SU-DHL-6 (cell line): ENCODE measurements at regions not wholly inside any gene's neighbourhood (a gene's known extent, or its start where the extent isn't known, plus 50 kb on each side); places are given as distances from the start of the nearest gene placed in this dataset.

ENCODE experiments used
- H2AFZ ChIP-seq: fragments of 200-600 bp; sonication (generic); 2 replicates; pipeline ENCODE4 v1.6.1; 2014; ENCODE audit warnings: low read depth, mild to moderate bottlenecking, moderate library complexity, mixed read lengths, antibody characterized with exemption, low read length; ENCODE audit not compliant: severe bottlenecking
- H3F3A ChIP-seq: fragments of 200-600 bp; shearing (Covaris generic); 2 replicates; pipeline ENCODE4 v1.6.0; 2016; ENCODE audit warnings: antibody characterized with exemption, mild to moderate bottlenecking; ENCODE audit not compliant: insufficient read depth
- H3K27ac ChIP-seq: fragments of 200-600 bp; sonication (generic); 2 replicates; pipeline ENCODE4 v1.5.1; 2016; ENCODE audit warnings: low read depth, mild to moderate bottlenecking, low read length, moderate library complexity, mixed read lengths
- H3K27me3 ChIP-seq: fragments of 200-600 bp; sonication (generic), shearing (Covaris generic); 2 replicates; pipeline ENCODE4 v1.6.0; 2014; ENCODE audit warnings: mild to moderate bottlenecking, low read length
- H3K36me3 ChIP-seq: fragments of 200-600 bp; sonication (generic); 2 replicates; pipeline ENCODE4 v1.6.1; 2014; ENCODE audit warnings: mild to moderate bottlenecking, low read length, mixed read lengths
- H3K4me2 ChIP-seq: fragments of 300-600, 200-600 bp; shearing (Covaris generic), sonication (generic); 2 replicates; pipeline ENCODE4 v1.6.0; 2014; ENCODE audit warnings: low read length, low read depth, mild to moderate bottlenecking; ENCODE audit not compliant: poor library complexity, severe bottlenecking
- H3K4me3 ChIP-seq: fragments of 200-600 bp; sonication (generic); 2 replicates; pipeline ENCODE4 v1.5.1; 2014; ENCODE audit warnings: antibody characterized with exemption, low read length, mild to moderate bottlenecking, mixed read lengths; ENCODE audit not compliant: insufficient read depth, poor library complexity, severe bottlenecking
- H3K79me2 ChIP-seq: fragments of 200-600 bp; sonication (generic); 2 replicates; pipeline ENCODE4 v1.6.1; 2014; ENCODE audit warnings: mild to moderate bottlenecking, low read length, moderate library complexity; ENCODE audit not compliant: insufficient read depth
- H3K9ac ChIP-seq: fragments of 200-600 bp; sonication (generic); 2 replicates; pipeline ENCODE4 v1.7.0; 2014; ENCODE audit warnings: mild to moderate bottlenecking, low read length
- H3K9me2 ChIP-seq: fragments of 200-600 bp; sonication (generic); replicated peaks from 2 replicates; pipeline ENCODE4 v1.6.1; 2014; ENCODE audit warnings: low read length; ENCODE audit not compliant: insufficient read depth
- H3K9me3 ChIP-seq: fragments of 200-600 bp; sonication (generic); 2 replicates; pipeline ENCODE4 v1.6.1; 2014; ENCODE audit warnings: low read length, mixed read lengths; ENCODE audit not compliant: insufficient read depth
- H4K20me1 ChIP-seq: fragments of 200-600 bp; sonication (generic); 2 replicates; pipeline ENCODE4 v1.6.1; 2014; ENCODE audit warnings: low read depth, mild to moderate bottlenecking, antibody characterized with exemption, low read length, moderate library complexity, mixed read lengths
- CTCF ChIP-seq: fragments of 200-600 bp; sonication (generic); IDR thresholded peaks from one replicate; pipeline ENCODE4 v1.5.1; 2017; ENCODE audit warnings: antibody characterized with exemption, mild to moderate bottlenecking, low read length, moderate library complexity; ENCODE audit not compliant: insufficient read depth, poor library complexity, severe bottlenecking
- EZH2phosphoT487 ChIP-seq: fragments of 200-600 bp; sonication (generic), shearing (Covaris generic); conservative IDR thresholded peaks from 2 replicates; pipeline ENCODE4 v1.6.1; 2018; ENCODE audit warnings: mild to moderate bottlenecking, antibody characterized with exemption, low read length, moderate library complexity, mixed read lengths

GRCh38 chr2:160783474-160783873 is 289.9 kb upstream of the RBMS1 start:
- Histone ChIP-seq H3K36me3 (no peaks in the 10 kb centered on the region), H3F3A (no peaks in the 10 kb centered on the region), H3K9ac (no peak overlapping the region), H3K27me3 (no peaks in the 10 kb centered on the region), H3K9me3 (no peaks in the 10 kb centered on the region), H3K27ac (no peak overlapping the region), H2AFZ (no peak overlapping the region), H3K4me2 (no peak overlapping the region), H3K9me2 (no peaks in the 10 kb centered on the region), H3K79me2 (no peaks in the 10 kb centered on the region), H4K20me1 (no peaks in the 10 kb centered on the region), H3K4me3 (no peak overlapping the region)
- no peak for TF ChIP-seq CTCF
- TF ChIP-seq EZH2phosphoT487 = no peak

GRCh38 chr2:160784034-160784433 is 290.4 kb upstream of the RBMS1 start:
- no peaks in the 10 kb centered on the region for H4K20me1 ChIP-seq
- no peaks in the 10 kb centered on the region for H3K36me3 ChIP-seq
- H3K9ac ChIP-seq = no peak overlapping the region
- H3K27me3 ChIP-seq = no peaks in the 10 kb centered on the region
- TF ChIP-seq EZH2phosphoT487 (no peak), CTCF (no peak)
- no peaks in the 10 kb centered on the region for H3K9me3 ChIP-seq
- no peaks in the 10 kb centered on the region for H3K79me2 ChIP-seq
- no peaks in the 10 kb centered on the region for H3F3A ChIP-seq
- H3K4me3 ChIP-seq = no peak overlapping the region
- no peak overlapping the region for H2AFZ ChIP-seq
- no peaks in the 10 kb centered on the region for H3K9me2 ChIP-seq
- no peak overlapping the region for H3K27ac ChIP-seq
- H3K4me2 ChIP-seq = no peak overlapping the region

GRCh38 chr2:160790738-160791137 is 297.1 kb upstream of the RBMS1 start:
- TF ChIP-seq EZH2phosphoT487 = no peak
- TF ChIP-seq CTCF = no peak
- H3K4me2 ChIP-seq = no peak overlapping the region
- H3K9me3 ChIP-seq = no peaks in the 10 kb centered on the region
- H2AFZ ChIP-seq = no peak overlapping the region
- H3K36me3 ChIP-seq = no peaks in the 10 kb centered on the region
- no peak overlapping the region for H3K27ac ChIP-seq
- no peaks in the 10 kb centered on the region for H3K79me2 ChIP-seq
- H3K9ac ChIP-seq = no peak overlapping the region
- no peaks in the 10 kb centered on the region for H3F3A ChIP-seq
- H3K27me3 ChIP-seq = no peaks in the 10 kb centered on the region
- H4K20me1 ChIP-seq = no peaks in the 10 kb centered on the region
- no peaks in the 10 kb centered on the region for H3K9me2 ChIP-seq
- H3K4me3 ChIP-seq = no peak overlapping the region
